NCI-H345 (cell line): ENCODE measurements at regions not wholly inside any gene's neighbourhood (a gene's known extent, or its start where the extent isn't known, plus 50 kb on each side); places are given as distances from the start of the nearest gene placed in this dataset.

Experiments
- DNase-seq: peaks from one replicate; lab custom pipeline; 2025; lab: John Stamatoyannopoulos, UW

- DNase-seq, result no peak
Measured at GRCh38 chrX:150298841-150299551, 64.1 kb upstream of the MAMLD1 start.

GRCh38 chrX:150299579-150299978 lies 63.5 kb upstream of the MAMLD1 start:
- DNase-seq, result no peak

- no peak for DNase-seq
Measured at GRCh38 chrX:150303386-150304097, 59.6 kb upstream of the MAMLD1 start.

GRCh38 chrX:150306002-150306401 lies 57.1 kb upstream of the MAMLD1 start:
- DNase-seq, result no peak

GRCh38 chrX:150308041-150308440 lies 55.1 kb upstream of the MAMLD1 start:
- DNase-seq, result no peak

GRCh38 chrX:150308532-150309157 lies 54.5 kb upstream of the MAMLD1 start:
- no peak for DNase-seq

- DNase-seq, result no peak
Measured at GRCh38 chrX:150310417-150310816, 52.7 kb upstream of the MAMLD1 start.

- no peak for DNase-seq
Measured at GRCh38 chrX:150310881-150311280, 52.2 kb upstream of the MAMLD1 start.

- no peak for DNase-seq
Measured at GRCh38 chrX:150312931-150313330, 50.2 kb upstream of the MAMLD1 start.
